ENCODE measurements at regions not wholly inside any gene's neighbourhood (a gene's known extent, or its start where the extent isn't known, plus 50 kb on each side); places are given as distances from the start of the nearest gene placed in this dataset.

DNA sequence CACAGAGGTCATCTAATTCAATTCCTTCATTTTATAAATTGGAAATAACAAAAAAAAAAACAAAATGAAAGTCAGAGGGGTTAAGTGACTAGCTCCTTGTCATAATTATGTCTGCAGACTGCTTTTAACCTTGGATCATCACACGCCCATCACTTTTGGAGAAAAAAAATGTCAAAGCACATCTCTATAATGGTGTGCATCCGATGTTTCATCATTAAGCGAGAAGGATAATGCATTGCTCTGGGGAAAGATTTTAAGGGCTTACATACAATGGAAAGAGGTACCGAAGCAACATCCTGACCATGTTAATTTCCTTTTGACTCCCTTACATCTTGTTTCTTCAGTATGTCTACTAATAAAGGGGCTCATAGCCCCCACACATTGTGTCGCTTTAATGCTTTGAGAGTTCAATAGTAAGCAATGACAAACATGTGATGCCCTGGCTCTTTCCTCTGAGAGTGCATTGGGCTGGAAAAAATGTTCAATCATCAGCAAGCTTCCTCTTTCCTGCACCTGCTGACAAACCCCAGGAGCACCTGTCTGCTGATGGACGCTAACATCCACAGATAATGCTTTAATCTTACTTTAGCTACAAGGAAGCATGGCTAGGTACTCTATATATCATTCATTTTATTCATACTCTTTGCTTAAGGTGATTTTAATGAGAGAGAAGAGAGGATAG, 242.2 kb downstream of the SMARCA2 start:
- TF ChIP-seq, protein P1, sequence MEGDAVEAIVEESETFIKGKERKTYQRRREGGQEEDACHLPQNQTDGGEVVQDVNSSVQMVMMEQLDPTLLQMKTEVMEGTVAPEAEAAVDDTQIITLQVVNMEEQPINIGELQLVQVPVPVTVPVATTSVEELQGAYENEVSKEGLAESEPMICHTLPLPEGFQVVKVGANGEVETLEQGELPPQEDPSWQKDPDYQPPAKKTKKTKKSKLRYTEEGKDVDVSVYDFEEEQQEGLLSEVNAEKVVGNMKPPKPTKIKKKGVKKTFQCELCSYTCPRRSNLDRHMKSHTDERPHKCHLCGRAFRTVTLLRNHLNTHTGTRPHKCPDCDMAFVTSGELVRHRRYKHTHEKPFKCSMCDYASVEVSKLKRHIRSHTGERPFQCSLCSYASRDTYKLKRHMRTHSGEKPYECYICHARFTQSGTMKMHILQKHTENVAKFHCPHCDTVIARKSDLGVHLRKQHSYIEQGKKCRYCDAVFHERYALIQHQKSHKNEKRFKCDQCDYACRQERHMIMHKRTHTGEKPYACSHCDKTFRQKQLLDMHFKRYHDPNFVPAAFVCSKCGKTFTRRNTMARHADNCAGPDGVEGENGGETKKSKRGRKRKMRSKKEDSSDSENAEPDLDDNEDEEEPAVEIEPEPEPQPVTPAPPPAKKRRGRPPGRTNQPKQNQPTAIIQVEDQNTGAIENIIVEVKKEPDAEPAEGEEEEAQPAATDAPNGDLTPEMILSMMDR (IDR thresholded peaks at IDR 0.05): no peak
- TF ChIP-seq POLR2AphosphoS5 (IDR thresholded peaks at IDR 0.05) (no peak), POLR2A (IDR thresholded peaks at IDR 0.05) (no peak), EP300 (IDR thresholded peaks at IDR 0.05; ENCODE audit: low read depth) (no peak)

All from transverse colon (tissue), 4 donors.